GM12892 (cell line): ENCODE measurements at regions not wholly inside any gene's neighbourhood (a gene's known extent, or its start where the extent isn't known, plus 50 kb on each side); places are given as distances from the start of the nearest gene placed in this dataset.

ENCODE experiments used
- POLR2A ChIP-seq: IDR thresholded peaks from 2 replicates; pipeline ENCODE4 v1.6.1; 2011; ENCODE audit warnings: low read depth, low read length, control low read depth
- TAF1 ChIP-seq: IDR thresholded peaks from 2 replicates; pipeline ENCODE4 v1.6.1; 2011; ENCODE audit warnings: low read depth, mild to moderate bottlenecking, control low read depth, low read length, borderline replicate concordance

GRCh38 chr6:138651491-138651890 is 122.1 kb upstream of the CCDC28A start:
- no peak for TF ChIP-seq POLR2A
- TF ChIP-seq TAF1 = no peak
